H9 (cell line): ENCODE measurements at regions not wholly inside any gene's neighbourhood (a gene's known extent, or its start where the extent isn't known, plus 50 kb on each side); places are given as distances from the start of the nearest gene placed in this dataset.
A peak's percentile ranks its signal among the peaks of the same experiment; 100 is the strongest.

Experiments
- DNase-seq: peaks from one replicate; pipeline ENCODE4 v3.0.0-alpha.2; 2017
- H2AFZ ChIP-seq: one replicate; pipeline ENCODE4 v1.6.1; 2013; ENCODE audit warnings: mild to moderate bottlenecking, low read length, control low read depth, moderate library complexity
- H2AK5ac ChIP-seq: 2 replicates; pipeline ENCODE4 v1.6.1; 2013; ENCODE audit warnings: low read length, control low read depth, mixed read lengths; ENCODE audit not compliant: insufficient read length
- H2BK120ac ChIP-seq: one replicate; pipeline ENCODE4 v1.6.1; 2013; ENCODE audit warnings: low read depth, mild to moderate bottlenecking, low read length, control low read depth, inconsistent platforms; ENCODE audit not compliant: poor library complexity, severe bottlenecking
- H2BK12ac ChIP-seq: 2 replicates; pipeline ENCODE4 v1.6.1; 2013; ENCODE audit warnings: low read length, control low read depth, mixed read lengths, low read depth; ENCODE audit not compliant: insufficient read length
- H2BK15ac ChIP-seq: 2 replicates; pipeline ENCODE4 v1.6.1; 2013; ENCODE audit warnings: low read depth, low read length, control low read depth
- H2BK20ac ChIP-seq: one replicate; pipeline ENCODE4 v1.6.1; 2013; ENCODE audit warnings: low read depth, mild to moderate bottlenecking, low read length, control low read depth, inconsistent platforms; ENCODE audit not compliant: poor library complexity, severe bottlenecking
- H2BK5ac ChIP-seq: 2 replicates; pipeline ENCODE4 v1.6.1; 2013; ENCODE audit warnings: low read length, control low read depth, mixed read lengths; ENCODE audit not compliant: insufficient read length
- H3K14ac ChIP-seq: 2 replicates; pipeline ENCODE4 v1.6.1; 2013; ENCODE audit warnings: low read length, control low read depth; ENCODE audit not compliant: insufficient read depth
- H3K18ac ChIP-seq: 2 replicates; pipeline ENCODE4 v1.6.1; 2013; ENCODE audit warnings: low read depth, mild to moderate bottlenecking, mixed read lengths, low read length, control low read depth; ENCODE audit not compliant: insufficient read length
- H3K23ac ChIP-seq: 2 replicates; pipeline ENCODE4 v1.6.1; 2013; ENCODE audit warnings: low read length, control low read depth, mixed read lengths, low read depth; ENCODE audit not compliant: insufficient read length
- H3K23me2 ChIP-seq: 2 replicates; pipeline ENCODE4 v1.6.1; 2013; ENCODE audit warnings: low read depth, mild to moderate bottlenecking, mixed read lengths, low read length, control low read depth; ENCODE audit not compliant: insufficient read length, poor library complexity, severe bottlenecking
- H3K27ac ChIP-seq: 2 replicates; pipeline ENCODE4 v1.5.1; 2013; ENCODE audit warnings: low read length, control low read depth, mixed read lengths, low read depth; ENCODE audit not compliant: insufficient read length
- H3K27me3 ChIP-seq: 2 replicates; pipeline ENCODE4 v1.6.1; 2013; ENCODE audit warnings: low read length, control low read depth, inconsistent platforms; ENCODE audit not compliant: insufficient read depth
- H3K4ac ChIP-seq: 2 replicates; pipeline ENCODE4 v1.6.1; 2013; ENCODE audit warnings: low read depth, mild to moderate bottlenecking, control low read depth, inconsistent platforms, low read length, moderate library complexity
- H3K4me1 ChIP-seq: 2 replicates; pipeline ENCODE4 v1.6.1; 2013; ENCODE audit warnings: low read length, control low read depth, inconsistent platforms; ENCODE audit not compliant: insufficient read depth
- H3K4me2 ChIP-seq: 2 replicates; pipeline ENCODE4 v1.6.1; 2013; ENCODE audit warnings: low read length, control low read depth, mixed read lengths; ENCODE audit not compliant: insufficient read length, insufficient read depth
- H3K56ac ChIP-seq: 2 replicates; pipeline ENCODE4 v1.6.1; 2013; ENCODE audit warnings: low read depth, mild to moderate bottlenecking, mixed read lengths, low read length, control low read depth; ENCODE audit not compliant: insufficient read length
- H3K79me1 ChIP-seq: 2 replicates; pipeline ENCODE4 v1.6.1; 2013; ENCODE audit warnings: low read depth, mild to moderate bottlenecking, moderate library complexity, low read length, control low read depth, inconsistent platforms; ENCODE audit not compliant: insufficient read depth, poor library complexity, severe bottlenecking
- H3K79me2 ChIP-seq: 2 replicates; pipeline ENCODE4 v1.6.1; 2013; ENCODE audit warnings: low read length, control low read depth, inconsistent platforms; ENCODE audit not compliant: insufficient read depth
- H3K9ac ChIP-seq: 2 replicates; pipeline ENCODE4 v1.6.1; 2013; ENCODE audit warnings: low read length, control low read depth, mixed read lengths; ENCODE audit not compliant: insufficient read length; ENCODE audit errors: extremely low read depth
- H3K9me3 ChIP-seq: one replicate; pipeline ENCODE4 v1.6.1; 2013; ENCODE audit warnings: low read depth, low read length, inconsistent platforms; ENCODE audit not compliant: control insufficient read depth
- H3T11ph ChIP-seq: one replicate; pipeline ENCODE4 v1.6.1; 2013; ENCODE audit warnings: mild to moderate bottlenecking, low read length, control low read depth, inconsistent platforms
- H4K20me1 ChIP-seq: one replicate; pipeline ENCODE4 v1.6.1; 2013; ENCODE audit not compliant: control insufficient read depth, insufficient read length, insufficient read depth
- H4K5ac ChIP-seq: 2 replicates; pipeline ENCODE4 v1.6.1; 2013; ENCODE audit warnings: low read depth, mild to moderate bottlenecking, mixed read lengths, low read length, control low read depth; ENCODE audit not compliant: insufficient read length
- H4K8ac ChIP-seq: replicated peaks from 2 replicates; pipeline ENCODE4 v1.6.1; 2013; ENCODE audit warnings: low read length, control low read depth, mixed read lengths, low read depth; ENCODE audit not compliant: insufficient read length
- H4K91ac ChIP-seq: 2 replicates; pipeline ENCODE4 v1.6.1; 2013; ENCODE audit warnings: low read depth, mild to moderate bottlenecking, moderate library complexity, mixed read lengths, low read length, control low read depth; ENCODE audit not compliant: insufficient read length
- H3K27ac Mint-ChIP-seq, 3 experiments: 2 replicates in 2 of 3; 3 replicates in 1 of 3; pipeline ENCODE4 v1.8.0; 2020 to 2021; ENCODE audit warnings: mixed read lengths in 3 of 3, mild to moderate bottlenecking in 1 of 3, moderate library complexity in 1 of 3
- H3K27me3 Mint-ChIP-seq: 2 replicates; pipeline ENCODE4 v1.8.0; 2021; ENCODE audit warnings: low read depth, mild to moderate bottlenecking, moderate library complexity, mixed read lengths
- H3K36me3 Mint-ChIP-seq, 3 experiments: 2 replicates in 2 of 3; 3 replicates in 1 of 3; pipeline ENCODE4 v1.8.0; 2020 to 2021; ENCODE audit warnings: low read depth in 3 of 3, mixed read lengths in 3 of 3; ENCODE audit not compliant: insufficient read depth in 1 of 3
- H3K4me1 Mint-ChIP-seq, 2 experiments: 2 replicates each; pipeline ENCODE4 v1.8.0; 2020; ENCODE audit warnings: mixed read lengths in 2 of 2
- H3K4me3 Mint-ChIP-seq, 2 experiments: 2 replicates in 1 of 2; 3 replicates in 1 of 2; pipeline ENCODE4 v1.8.0; 2020 to 2021; ENCODE audit warnings: mild to moderate bottlenecking in 2 of 2, mixed read lengths in 2 of 2, moderate library complexity in 1 of 2
- H3K9me3 Mint-ChIP-seq, 2 experiments: 2 replicates in 1 of 2; 3 replicates in 1 of 2; pipeline ENCODE4 v1.8.0; 2020; ENCODE audit warnings: mild to moderate bottlenecking in 2 of 2, mixed read lengths in 2 of 2, moderate library complexity in 1 of 2
- CTCF ChIP-seq: fragments of 200-600 bp; sonication (generic); conservative IDR thresholded peaks from 3 replicates; pipeline ENCODE4 v1.8.0; 2021; ENCODE audit warnings: antibody characterized with exemption, mild to moderate bottlenecking
- WGBS: extraction: QIAGEN DNeasy Blood & Tissue Kit; methylation state at CpG from one replicate; pipeline ENCODE4 v1.1.7; 2013; ENCODE audit warnings: missing lambda C conversion rate, low lambda C conversion rate, mixed read lengths; ENCODE audit not compliant: insufficient read length; ENCODE audit errors: extremely low coverage; 5-methylcytosine and 5-hydroxymethylcytosine counted together

- H4K5ac ChIP-seq: no peak overlapping the region
- no peak overlapping the region for H3K56ac ChIP-seq
- no peaks in the 10 kb centered on the region for H4K20me1 ChIP-seq
- no peak overlapping the region for H4K8ac ChIP-seq
- H3T11ph ChIP-seq: no peak overlapping the region
- H3K9me3 ChIP-seq: no peaks in the 10 kb centered on the region
- DNase-seq: no peak
- H3K79me2 ChIP-seq: no peaks in the 10 kb centered on the region
- H3K27ac ChIP-seq: no peak overlapping the region
- H3K23ac ChIP-seq: no peak overlapping the region
- TF ChIP-seq CTCF: no peak; the same call in 2 of the 3 replicates
- no peak overlapping the region for H3K9ac ChIP-seq
- H2BK120ac ChIP-seq: no peak overlapping the region
- no peak overlapping the region for H3K18ac ChIP-seq
- H3K27me3 Mint-ChIP-seq: no peaks in the 10 kb centered on the region
- no peak overlapping the region for H3K4me3 Mint-ChIP-seq
- no peak overlapping the region for H2BK15ac ChIP-seq
- H3K27ac Mint-ChIP-seq: 0 out of 7 replicates have a peak overlapping the region, but pooled peaks of 1 of the 3 experiments have one; percentile 9
- no peak overlapping the region for H2BK20ac ChIP-seq
- H3K4ac ChIP-seq: no peak overlapping the region
- no peaks in the 10 kb centered on the region for H3K23me2 ChIP-seq
- no peaks in the 10 kb centered on the region for H3K36me3 Mint-ChIP-seq
- no peaks in the 10 kb centered on the region for H3K79me1 ChIP-seq
- H2AFZ ChIP-seq: no peak overlapping the region
- no peaks in the 10 kb centered on the region for H3K4me1 ChIP-seq
- H3K4me2 ChIP-seq: no peak overlapping the region
- H2BK5ac ChIP-seq: no peak overlapping the region
- no peaks in the 10 kb centered on the region for H3K4me1 Mint-ChIP-seq
- H2BK12ac ChIP-seq: no peak overlapping the region
- H3K27me3 ChIP-seq: no peaks in the 10 kb centered on the region
- H3K14ac ChIP-seq: no peak overlapping the region
- no peak overlapping the region for H2AK5ac ChIP-seq
- H3K9me3 Mint-ChIP-seq: no peaks in the 10 kb centered on the region
- no CpG with 5 or more reads among the region's 2 CpGs for WGBS
- H4K91ac ChIP-seq: no peak overlapping the region
These were observed 675.6 kb upstream of the POT1 start for GRCh38 chr7:125605241-125605640.
